OCI-LY3 (cell line): ENCODE measurements at regions not wholly inside any gene's neighbourhood (a gene's known extent, or its start where the extent isn't known, plus 50 kb on each side); places are given as distances from the start of the nearest gene placed in this dataset.

Experiments used
- H2AFZ ChIP-seq: fragments of 200-600, 300-600 bp; shearing (Covaris generic); 2 replicates; pipeline ENCODE4 v1.6.0; 2014; ENCODE audit warnings: antibody characterized with exemption, low read depth, low read length
- H3K27ac ChIP-seq: fragments of 200-600, 300-600 bp; sonication (generic); 2 replicates; pipeline ENCODE4 v1.5.1; 2014; ENCODE audit warnings: mild to moderate bottlenecking, low read length, moderate library complexity, mixed read lengths
- H3K27me3 ChIP-seq: fragments of 200-600, 300-600 bp; sonication (generic); 2 replicates; pipeline ENCODE4 v1.6.1; 2014; ENCODE audit warnings: low read depth, low read length, mixed read lengths
- H3K36me3 ChIP-seq: fragments of 200-600, 300-600 bp; sonication (generic); replicated peaks from 2 replicates; pipeline ENCODE3; 2014; ENCODE audit warnings: low read depth, low read length, mixed read lengths
- H3K4me1 ChIP-seq: fragments of 300-600, 200-600 bp; sonication (generic); 2 replicates; pipeline ENCODE4 v1.6.1; 2014; ENCODE audit warnings: low read length, mixed read lengths
- H3K4me2 ChIP-seq: fragments of 200-600, 300-600 bp; sonication (generic); 2 replicates; pipeline ENCODE4 v1.6.1; 2014; ENCODE audit warnings: low read length, mixed read lengths
- H3K4me3 ChIP-seq: fragments of 300-600, 200-600 bp; sonication (generic); 2 replicates; pipeline ENCODE4 v1.5.1; 2014; ENCODE audit warnings: antibody characterized with exemption, mild to moderate bottlenecking, low read length, moderate library complexity
- H3K79me2 ChIP-seq: fragments of 300-600, 200-600 bp; shearing (Covaris generic); 2 replicates; pipeline ENCODE4 v1.6.1; 2014; ENCODE audit warnings: mild to moderate bottlenecking, low read length, mixed read lengths
- H3K9ac ChIP-seq: fragments of 300-600, 200-600 bp; shearing (Covaris generic); 2 replicates; pipeline ENCODE4 v1.6.0; 2014; ENCODE audit warnings: mild to moderate bottlenecking, low read length, moderate library complexity
- H3K9me3 ChIP-seq: fragments of 200-600, 300-600 bp; shearing (Covaris generic); 2 replicates; pipeline ENCODE4 v1.6.1; 2014; ENCODE audit warnings: low read length, mixed read lengths; ENCODE audit not compliant: insufficient read depth
- H4K20me1 ChIP-seq: fragments of 200-600, 300-600 bp; sonication (generic); 2 replicates; pipeline ENCODE4 v1.6.1; 2016; ENCODE audit warnings: low read length, mixed read lengths; ENCODE audit not compliant: insufficient read depth
- CTCF ChIP-seq: fragments of 200-600, 300-600 bp; sonication (generic); IDR thresholded peaks from 2 replicates; pipeline ENCODE4 v1.5.1; 2014; ENCODE audit warnings: antibody characterized with exemption, low read length, low read depth
- EZH2phosphoT487 ChIP-seq: fragments of 200-600 bp; shearing (Covaris generic); IDR thresholded peaks from 2 replicates; pipeline ENCODE4 v1.6.1; 2018; ENCODE audit warnings: antibody characterized with exemption, mixed run types, low read depth

- no peaks in the 10 kb centered on the region for H3K36me3 ChIP-seq
- no peaks in the 10 kb centered on the region for H3K79me2 ChIP-seq
- H3K4me1 ChIP-seq, result no peaks in the 10 kb centered on the region
- H3K9me3 ChIP-seq, result no peaks in the 10 kb centered on the region
- no peak overlapping the region for H3K27ac ChIP-seq
- no peak overlapping the region for H2AFZ ChIP-seq
- no peaks in the 10 kb centered on the region for H4K20me1 ChIP-seq
- H3K27me3 ChIP-seq, result 0 out of 2 replicates have a peak, but pooled peaks cover 5% of the 10 kb centered on the region
- no peak for TF ChIP-seq EZH2phosphoT487
- no peak for TF ChIP-seq CTCF
- no peak overlapping the region for H3K4me3 ChIP-seq
- no peak overlapping the region for H3K9ac ChIP-seq
- H3K4me2 ChIP-seq, result no peak overlapping the region
Measured at GRCh38 chr10:78712147-78712546, 356.6 kb upstream of the ZMIZ1 start.

- H3K4me1 ChIP-seq, result no peaks in the 10 kb centered on the region
- no peak overlapping the region for H3K9ac ChIP-seq
- no peaks in the 10 kb centered on the region for H3K36me3 ChIP-seq
- no peak overlapping the region for H3K4me3 ChIP-seq
- TF ChIP-seq EZH2phosphoT487, result no peak
- TF ChIP-seq CTCF, result no peak
- H3K79me2 ChIP-seq, result no peaks in the 10 kb centered on the region
- H3K9me3 ChIP-seq, result no peaks in the 10 kb centered on the region
- H3K27ac ChIP-seq, result no peak overlapping the region
- no peaks in the 10 kb centered on the region for H4K20me1 ChIP-seq
- 0 out of 2 replicates have a peak, but pooled peaks cover 5% of the 10 kb centered on the region for H3K27me3 ChIP-seq
- no peak overlapping the region for H3K4me2 ChIP-seq
- H2AFZ ChIP-seq, result no peak overlapping the region
Measured at GRCh38 chr10:78713659-78714058, 355.1 kb upstream of the ZMIZ1 start.

GRCh38 chr10:78714225-78714624 is 354.5 kb upstream of the ZMIZ1 start:
- Histone ChIP-seq H3K4me3 (no peak overlapping the region), H3K27me3 (0 out of 2 replicates have a peak, but pooled peaks cover 5% of the 10 kb centered on the region), H3K4me2 (no peak overlapping the region), H2AFZ (no peak overlapping the region), H3K36me3 (no peaks in the 10 kb centered on the region), H3K9ac (no peak overlapping the region), H3K9me3 (no peaks in the 10 kb centered on the region), H3K4me1 (no peaks in the 10 kb centered on the region), H3K27ac (no peak overlapping the region), H3K79me2 (no peaks in the 10 kb centered on the region), H4K20me1 (no peaks in the 10 kb centered on the region)
- TF ChIP-seq EZH2phosphoT487 (no peak), CTCF (no peak)

GRCh38 chr10:78715435-78715834 is 353.3 kb upstream of the ZMIZ1 start:
- no peak overlapping the region for H2AFZ ChIP-seq
- H3K4me3 ChIP-seq, result no peak overlapping the region
- no peak overlapping the region for H3K27ac ChIP-seq
- H3K9ac ChIP-seq, result no peak overlapping the region
- no peaks in the 10 kb centered on the region for H3K79me2 ChIP-seq
- no peaks in the 10 kb centered on the region for H4K20me1 ChIP-seq
- H3K36me3 ChIP-seq, result no peaks in the 10 kb centered on the region
- H3K4me1 ChIP-seq, result no peaks in the 10 kb centered on the region
- H3K27me3 ChIP-seq, result 0 out of 2 replicates have a peak, but pooled peaks cover 5% of the 10 kb centered on the region
- no peak overlapping the region for H3K4me2 ChIP-seq
- TF ChIP-seq EZH2phosphoT487, result no peak
- no peak for TF ChIP-seq CTCF
- no peaks in the 10 kb centered on the region for H3K9me3 ChIP-seq
